Stomach (tissue), 8 donors: ENCODE measurements at regions not wholly inside any gene's neighbourhood (a gene's known extent, or its start where the extent isn't known, plus 50 kb on each side); places are given as distances from the start of the nearest gene placed in this dataset.

ENCODE experiments used
- DNase-seq, 2 donors: peaks; one replicate each; pipeline versions ENCODE4 v3.0.0 to v3.0.0-alpha.2; 2013 to 2019
- H3K27ac ChIP-seq, 5 donors: fragments of 200-600 bp in 4 of 5; sonication (generic) in 4 of 5; one replicate each; pipeline ENCODE4 v1.5.1; 2013 to 2019; ENCODE audit warnings: mild to moderate bottlenecking in 1 of 5, moderate library complexity in 1 of 5
- H3K27me3 ChIP-seq, 3 donors: fragments of 200-600 bp; sonication (generic); one replicate each; pipeline ENCODE4 v1.5.1; 2017 to 2019; ENCODE audit warnings: mixed run types in 1 of 3
- H3K36me3 ChIP-seq, 4 donors: fragments of 200-600 bp; sonication (generic); 1 replicate in 3 of 4; 2 replicates in 1 of 4; pipeline ENCODE4 v1.5.1; 2016 to 2019
- H3K4me1 ChIP-seq, 4 donors: fragments of 200-600 bp; sonication (generic); one replicate each; pipeline ENCODE4 v1.5.1; 2016 to 2019
- H3K4me3 ChIP-seq, 4 donors: fragments of 200-600 bp; sonication (generic) in 3 of 4; one replicate each; pipeline ENCODE4 v1.5.1; 2016 to 2019; ENCODE audit warnings: mild to moderate bottlenecking in 1 of 4
- H3K9me3 ChIP-seq, 4 donors: fragments of 200-600 bp; sonication (generic); one replicate each; pipeline ENCODE4 v1.5.1; 2016 to 2019
- EP300 ChIP-seq: sonication (generic); formaldehyde crosslinking; IDR thresholded peaks from one replicate; pipeline ENCODE4 v1.6.1; 2017; ENCODE audit warnings: antibody characterized with exemption
- POLR2A ChIP-seq, 4 donors: fragments of 450-650 bp; IDR thresholded peaks; one replicate each; pipeline ENCODE4 v1.6.1; 2016; ENCODE audit warnings: antibody characterized with exemption in 4 of 4, control low read depth in 2 of 4, mild to moderate bottlenecking in 1 of 4, moderate library complexity in 1 of 4
- POLR2AphosphoS5 ChIP-seq, 3 donors: sonication (generic); formaldehyde crosslinking; IDR thresholded peaks; one replicate each; pipeline ENCODE4 v1.6.1; 2016; ENCODE audit warnings: antibody characterized with exemption in 3 of 3
- WGBS, 5 donors: extraction: QIAGEN DNeasy Blood & Tissue Kit in 3 of 5; methylation state at CpG; one replicate each; pipeline versions ENCODE4 v1.1.5 to v1.1.7; 2013 to 2018; 5-methylcytosine and 5-hydroxymethylcytosine counted together
- intact Hi-C: fragments of 100-400 bp; cut with DNase I; formaldehyde crosslinking; loops from one replicate; pipeline ENCODE4 v1.15.1; 2023; ENCODE audit warnings: low total_unique reads
- TF ChIP-seq, protein P1 (sequence below), 7 experiments: fragments of 450-650 bp in 4 of 7; fragments of 200-600 bp in 3 of 7; sonication (generic) in 3 of 7; IDR thresholded peaks; one replicate each; pipeline ENCODE4 v1.5.1; 2016 to 2019; ENCODE audit warnings: antibody characterized with exemption in 7 of 7, control low read depth in 2 of 7, mild to moderate bottlenecking in 1 of 7
- donor health status: healthy with polysubstance abuse.
- donor health status: Bipolar disorder and iron deficiency.
- donor health status: healthy.

DNA sequence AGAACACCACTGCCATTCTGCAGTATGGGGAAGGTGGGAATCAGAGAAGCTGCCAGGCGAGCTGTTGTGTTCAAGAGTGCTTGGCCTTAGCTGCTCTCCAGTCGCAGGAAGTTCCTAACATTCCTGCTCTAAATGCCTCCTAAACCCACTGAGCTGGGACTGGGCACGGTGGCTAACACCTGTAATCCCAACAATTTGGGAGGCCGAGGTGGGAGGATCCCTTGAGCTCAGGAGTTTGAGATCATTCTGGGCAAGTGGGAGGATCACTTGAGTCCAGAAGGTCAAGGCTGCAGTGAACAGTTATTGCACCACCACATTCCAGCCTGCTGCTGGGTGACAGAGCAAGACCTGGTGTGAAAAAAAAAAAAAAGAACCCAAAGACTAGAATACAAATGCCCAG is 690.3 kb upstream of the FAM241A start:
- Histone ChIP-seq H3K27ac (no peak overlapping the region), H3K4me1 (no peaks in the 10 kb centered on the region), H3K9me3 (no peaks in the 10 kb centered on the region), H3K36me3 (no peaks in the 10 kb centered on the region), H3K4me3 (no peak overlapping the region), H3K27me3 (no peaks in the 10 kb centered on the region)
- TF ChIP-seq POLR2A (IDR thresholded peaks at IDR 0.05) (no peak), EP300 (no peak), POLR2AphosphoS5 (IDR thresholded peaks at IDR 0.05) (no peak)
- TF ChIP-seq, protein P1, sequence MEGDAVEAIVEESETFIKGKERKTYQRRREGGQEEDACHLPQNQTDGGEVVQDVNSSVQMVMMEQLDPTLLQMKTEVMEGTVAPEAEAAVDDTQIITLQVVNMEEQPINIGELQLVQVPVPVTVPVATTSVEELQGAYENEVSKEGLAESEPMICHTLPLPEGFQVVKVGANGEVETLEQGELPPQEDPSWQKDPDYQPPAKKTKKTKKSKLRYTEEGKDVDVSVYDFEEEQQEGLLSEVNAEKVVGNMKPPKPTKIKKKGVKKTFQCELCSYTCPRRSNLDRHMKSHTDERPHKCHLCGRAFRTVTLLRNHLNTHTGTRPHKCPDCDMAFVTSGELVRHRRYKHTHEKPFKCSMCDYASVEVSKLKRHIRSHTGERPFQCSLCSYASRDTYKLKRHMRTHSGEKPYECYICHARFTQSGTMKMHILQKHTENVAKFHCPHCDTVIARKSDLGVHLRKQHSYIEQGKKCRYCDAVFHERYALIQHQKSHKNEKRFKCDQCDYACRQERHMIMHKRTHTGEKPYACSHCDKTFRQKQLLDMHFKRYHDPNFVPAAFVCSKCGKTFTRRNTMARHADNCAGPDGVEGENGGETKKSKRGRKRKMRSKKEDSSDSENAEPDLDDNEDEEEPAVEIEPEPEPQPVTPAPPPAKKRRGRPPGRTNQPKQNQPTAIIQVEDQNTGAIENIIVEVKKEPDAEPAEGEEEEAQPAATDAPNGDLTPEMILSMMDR (IDR thresholded peaks at IDR 0.05): no peak
- no peak for DNase-seq
- 56 to 74% (median 65%) methylated on average over 4 of the region's 4 CpGs for WGBS, 5 donors
- intact Hi-C loops: no loop called here

DNA sequence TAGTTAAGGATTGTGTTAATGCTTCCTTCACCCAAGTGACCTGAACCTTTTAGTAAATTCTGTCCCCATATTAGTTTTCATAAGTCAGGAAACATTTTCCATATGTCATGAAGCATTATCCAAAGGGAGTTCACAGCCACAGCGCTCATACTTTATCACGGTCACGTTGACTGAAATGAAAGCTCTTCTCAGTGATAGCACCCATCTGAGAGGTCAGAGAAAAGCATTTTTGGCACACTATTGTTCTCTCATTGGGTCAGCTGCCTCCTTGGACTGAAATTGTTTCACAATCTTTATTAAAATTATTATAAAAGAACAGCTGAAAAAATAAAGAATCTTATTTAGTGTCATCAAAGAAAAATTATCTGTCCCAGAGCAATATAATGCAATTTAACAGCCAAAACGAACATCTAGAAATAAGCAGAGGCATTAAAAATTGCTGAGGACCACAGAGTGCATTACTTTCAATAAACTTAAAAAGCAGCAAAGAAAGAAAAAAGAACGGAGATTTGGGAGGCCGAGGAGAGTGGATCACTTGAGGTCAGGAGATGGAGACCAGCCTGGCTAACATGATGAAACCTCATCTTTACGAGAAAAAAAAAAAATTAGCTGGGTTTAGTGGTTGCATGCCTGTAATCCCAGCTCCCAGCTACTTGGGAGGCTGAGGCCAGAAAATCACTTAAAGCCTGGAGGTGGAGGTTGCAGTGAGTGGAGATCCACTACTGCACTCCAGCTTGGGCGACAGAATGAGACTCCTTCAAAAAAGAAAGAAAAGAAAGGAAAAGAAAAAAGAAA is 680.8 kb upstream of the FAM241A start:
- peaks cover 0 to 6% (median 2%) of the 10 kb centered on the region in 4 donors for H3K9me3 ChIP-seq
- peak in 1 of 2 donors; percentile 15 for DNase-seq
- no peaks in the 10 kb centered on the region for H3K36me3 ChIP-seq
- intact Hi-C loops: no loop called here
- TF ChIP-seq POLR2AphosphoS5 (IDR thresholded peaks at IDR 0.05) (no peak), POLR2A (IDR thresholded peaks at IDR 0.05) (no peak), EP300 (no peak)
- H3K4me3 ChIP-seq: no peak overlapping the region
- WGBS, 5 donors: 57 to 71% (median 62%) methylated on average over 8 of the region's 8 CpGs
- no peak overlapping the region for H3K27ac ChIP-seq
- H3K4me1 ChIP-seq: no peaks in the 10 kb centered on the region
- no peaks in the 10 kb centered on the region for H3K27me3 ChIP-seq

DNA sequence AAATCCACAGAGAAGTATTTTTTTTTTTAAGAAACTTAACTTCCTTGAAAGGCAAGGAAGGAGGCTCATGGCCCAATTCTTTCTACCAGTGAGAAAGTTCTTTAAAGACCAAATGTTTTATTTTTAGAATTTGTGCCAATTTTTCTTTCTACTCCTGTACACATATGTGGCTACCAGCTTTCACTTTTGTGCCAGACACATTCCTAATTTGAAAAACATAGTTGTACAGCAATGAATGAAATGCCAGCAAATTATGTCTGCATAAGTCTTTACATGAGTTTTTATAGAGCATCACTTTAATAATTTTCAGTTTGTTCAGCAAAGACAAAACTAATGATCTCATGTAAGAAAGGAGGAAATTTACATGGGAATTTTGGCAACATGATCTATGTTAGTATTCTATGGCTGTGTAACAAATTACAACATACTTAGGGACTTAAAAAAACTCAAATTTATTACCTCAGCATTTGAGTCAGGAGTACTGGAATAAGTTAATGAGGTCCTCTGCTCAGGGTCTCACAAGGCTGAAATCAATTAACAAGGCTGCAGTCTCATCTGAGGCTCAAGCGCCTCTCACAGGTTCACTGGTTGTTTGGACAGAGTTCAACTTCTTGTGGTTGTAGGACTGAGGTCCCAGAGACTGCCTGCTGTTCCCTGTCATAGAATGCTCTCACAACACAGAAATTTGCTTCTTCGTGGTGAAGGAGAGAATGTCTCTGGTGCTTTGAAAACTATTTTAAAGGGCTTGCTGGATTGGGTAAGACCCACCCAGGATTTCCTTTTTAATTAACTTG is 678.2 kb upstream of the FAM241A start:
- Histone ChIP-seq H3K4me1 (no peaks in the 10 kb centered on the region), H3K4me3 (no peak overlapping the region), H3K27me3 (no peaks in the 10 kb centered on the region), H3K36me3 (no peaks in the 10 kb centered on the region), H3K27ac (no peak overlapping the region), H3K9me3 (peaks cover 0 to 7% (median 2%) of the 10 kb centered on the region in 4 donors)
- intact Hi-C loops: no loop called here
- WGBS, 5 donors: 73 to 81% (median 73%) methylated on average over 1 to 2 of the region's 2 CpGs
- no peak for DNase-seq
- TF ChIP-seq POLR2AphosphoS5 (IDR thresholded peaks at IDR 0.05) (no peak), EP300 (no peak), POLR2A (IDR thresholded peaks at IDR 0.05) (no peak)
- TF ChIP-seq, protein P1 (IDR thresholded peaks at IDR 0.05): no peak

DNA sequence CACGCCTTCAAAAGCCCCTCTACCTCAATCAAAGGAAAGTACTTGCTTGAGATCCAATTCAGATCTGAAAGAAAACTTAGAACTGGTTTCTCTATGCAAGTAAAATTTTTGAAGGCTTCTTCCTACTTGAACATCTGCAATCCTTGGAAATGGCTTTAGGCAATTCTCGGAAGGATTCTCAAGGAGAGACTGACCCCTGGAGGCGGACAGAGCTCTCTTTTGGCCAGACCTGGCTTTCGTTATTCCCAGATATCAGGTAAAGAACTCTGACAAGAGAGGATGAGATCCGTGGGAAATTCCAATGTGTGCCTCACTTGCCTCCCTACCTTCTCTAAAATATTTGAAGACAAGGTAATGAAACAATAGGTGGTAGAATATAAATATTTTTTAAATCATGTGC is 670.3 kb upstream of the FAM241A start:
- TF ChIP-seq, protein P1 (IDR thresholded peaks at IDR 0.05): no peak
- TF ChIP-seq POLR2A (IDR thresholded peaks at IDR 0.05) (no peak), POLR2AphosphoS5 (IDR thresholded peaks at IDR 0.05) (no peak), EP300 (no peak)
- H3K27me3 ChIP-seq: no peaks in the 10 kb centered on the region
- H3K4me3 ChIP-seq: no peak overlapping the region
- intact Hi-C loops: no loop called here
- peak in 1 of 2 donors; percentile 63 for DNase-seq
- no peak overlapping the region for H3K27ac ChIP-seq
- H3K36me3 ChIP-seq: no peaks in the 10 kb centered on the region
- H3K4me1 ChIP-seq: no peaks in the 10 kb centered on the region
- WGBS, 5 donors: 11 to 20% (median 13%) methylated on average over 5 of the region's 5 CpGs
- H3K9me3 ChIP-seq: no peaks in the 10 kb centered on the region
